HEK293 (cell line): ENCODE measurements at regions not wholly inside any gene's neighbourhood (a gene's known extent, or its start where the extent isn't known, plus 50 kb on each side); places are given as distances from the start of the nearest gene placed in this dataset.

Experiments used
- ZNF24 ChIP-seq: fragments of 450-650 bp; formaldehyde crosslinking; IDR thresholded peaks from 2 replicates; pipeline ENCODE4 v1.5.1; 2016; ENCODE audit warnings: missing biosample characterization, missing genetic modification characterization
- ZNF274 ChIP-seq, 2 experiments: fragments of 200-500 bp in 1 of 2; fragments of 450-650 bp in 1 of 2; sonication (Bioruptor generic) in 1 of 2; formaldehyde crosslinking in 1 of 2; IDR thresholded peaks; 2 replicates each; pipeline versions ENCODE4 v1.5.1 to v1.6.1; 2014 to 2016; ENCODE audit warnings: borderline replicate concordance in 1 of 2, inconsistent platforms in 1 of 2, low read length in 1 of 2, missing biosample characterization in 1 of 2, missing genetic modification characterization in 1 of 2
- TF ChIP-seq, protein P1 (sequence below): fragments of 450-650 bp; formaldehyde crosslinking; IDR thresholded peaks from 2 replicates; pipeline ENCODE4 v1.5.1; 2016; ENCODE audit warnings: missing biosample characterization, missing genetic modification characterization
- TF ChIP-seq, protein P2 (sequence below): sonication (generic); formaldehyde crosslinking; IDR thresholded peaks from 2 replicates; pipeline ENCODE4 v1.8.1; 2022; ENCODE audit warnings: mild to moderate bottlenecking, moderate library complexity, missing genetic modification reagents

GRCh38 chr2:221741496-221742211, 169.6 kb upstream of the EPHA4 start:
- TF ChIP-seq, protein P1, sequence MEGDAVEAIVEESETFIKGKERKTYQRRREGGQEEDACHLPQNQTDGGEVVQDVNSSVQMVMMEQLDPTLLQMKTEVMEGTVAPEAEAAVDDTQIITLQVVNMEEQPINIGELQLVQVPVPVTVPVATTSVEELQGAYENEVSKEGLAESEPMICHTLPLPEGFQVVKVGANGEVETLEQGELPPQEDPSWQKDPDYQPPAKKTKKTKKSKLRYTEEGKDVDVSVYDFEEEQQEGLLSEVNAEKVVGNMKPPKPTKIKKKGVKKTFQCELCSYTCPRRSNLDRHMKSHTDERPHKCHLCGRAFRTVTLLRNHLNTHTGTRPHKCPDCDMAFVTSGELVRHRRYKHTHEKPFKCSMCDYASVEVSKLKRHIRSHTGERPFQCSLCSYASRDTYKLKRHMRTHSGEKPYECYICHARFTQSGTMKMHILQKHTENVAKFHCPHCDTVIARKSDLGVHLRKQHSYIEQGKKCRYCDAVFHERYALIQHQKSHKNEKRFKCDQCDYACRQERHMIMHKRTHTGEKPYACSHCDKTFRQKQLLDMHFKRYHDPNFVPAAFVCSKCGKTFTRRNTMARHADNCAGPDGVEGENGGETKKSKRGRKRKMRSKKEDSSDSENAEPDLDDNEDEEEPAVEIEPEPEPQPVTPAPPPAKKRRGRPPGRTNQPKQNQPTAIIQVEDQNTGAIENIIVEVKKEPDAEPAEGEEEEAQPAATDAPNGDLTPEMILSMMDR, result no peak
- no peak for TF ChIP-seq ZNF274 (IDR thresholded peaks at IDR 0.05; ENCODE audit: low read length)
- no peak for TF ChIP-seq ZNF274 (tag by site-specific recombination; IDR thresholded peaks at IDR 0.05; ENCODE audit: borderline replicate concordance)
- no peak for TF ChIP-seq ZNF24 (tag by site-specific recombination)
- TF ChIP-seq, protein P2, sequence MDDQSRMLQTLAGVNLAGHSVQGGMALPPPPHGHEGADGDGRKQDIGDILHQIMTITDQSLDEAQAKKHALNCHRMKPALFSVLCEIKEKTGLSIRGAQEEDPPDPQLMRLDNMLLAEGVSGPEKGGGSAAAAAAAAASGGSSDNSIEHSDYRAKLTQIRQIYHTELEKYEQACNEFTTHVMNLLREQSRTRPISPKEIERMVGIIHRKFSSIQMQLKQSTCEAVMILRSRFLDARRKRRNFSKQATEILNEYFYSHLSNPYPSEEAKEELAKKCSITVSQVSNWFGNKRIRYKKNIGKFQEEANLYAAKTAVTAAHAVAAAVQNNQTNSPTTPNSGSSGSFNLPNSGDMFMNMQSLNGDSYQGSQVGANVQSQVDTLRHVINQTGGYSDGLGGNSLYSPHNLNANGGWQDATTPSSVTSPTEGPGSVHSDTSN (CRISPR knock-in tag), result no peak
